H7 (cell line): ENCODE measurements at regions not wholly inside any gene's neighbourhood (a gene's known extent, or its start where the extent isn't known, plus 50 kb on each side); places are given as distances from the start of the nearest gene placed in this dataset.
A peak's percentile ranks its signal among the peaks of the same experiment; 100 is the strongest.
"Not testable (repeated sequence)": the region's sequence is repeated elsewhere in the genome, so short reads cannot be mapped to it uniquely, and the experiment has no call there.

Experiments used
- DNase-seq: peaks from one replicate; pipeline ENCODE4 v3.0.0; 2012
- H3K27me3 ChIP-seq: 2 replicates; pipeline ENCODE4 v1.6.0; 2011; ENCODE audit warnings: mild to moderate bottlenecking, low read length; ENCODE audit not compliant: control insufficient read depth, insufficient read depth
- H3K36me3 ChIP-seq: replicated peaks from 2 replicates; pipeline ENCODE4 v1.5.1; 2011; ENCODE audit warnings: low read length; ENCODE audit not compliant: control insufficient read depth, insufficient read depth
- H3K4me3 ChIP-seq: 2 replicates; pipeline ENCODE4 v1.5.1; 2011; ENCODE audit warnings: low read depth, mild to moderate bottlenecking, control low read depth, low read length, moderate library complexity; ENCODE audit not compliant: insufficient read depth

DNA sequence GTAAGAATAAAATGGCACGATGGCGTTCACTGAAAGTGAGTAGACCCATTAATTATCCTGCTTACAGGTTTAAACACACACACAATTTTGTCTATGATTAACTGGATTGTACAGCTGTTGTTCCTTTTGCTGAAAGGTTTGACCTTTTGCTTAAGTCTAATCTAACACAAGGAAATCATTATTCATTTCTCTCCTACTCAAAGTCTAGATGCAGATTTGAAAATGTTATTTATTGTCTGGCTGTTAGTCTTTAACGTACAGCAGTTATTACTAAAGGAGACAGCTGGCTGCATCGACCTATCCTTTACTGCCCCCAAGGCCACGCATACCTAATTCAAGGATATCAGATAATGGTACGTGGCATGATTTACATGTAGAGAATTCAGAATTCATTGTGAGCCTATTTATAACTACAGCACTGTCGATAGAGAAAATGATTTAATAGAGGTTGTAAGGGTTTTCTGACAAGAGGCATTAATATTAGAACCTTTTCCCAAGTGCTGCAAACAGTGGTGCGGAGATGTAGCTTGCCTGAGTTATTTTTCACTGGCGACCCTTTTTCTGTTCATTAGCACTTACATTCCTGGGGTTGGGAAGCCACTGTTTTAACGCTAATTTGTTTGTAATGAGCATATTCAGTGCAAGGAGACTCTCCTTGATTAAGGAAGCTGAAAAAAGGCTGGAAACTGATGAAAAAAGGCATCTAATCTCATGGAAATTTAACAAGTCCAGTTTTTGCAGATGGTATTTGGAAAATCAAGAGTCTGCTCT is 368.4 kb upstream of the GRAMD2B start:
- Histone ChIP-seq H3K27me3 (no peaks in the 10 kb centered on the region), H3K36me3 (no peaks in the 10 kb centered on the region), H3K4me3 (no peak overlapping the region)
- no peak for DNase-seq

DNA sequence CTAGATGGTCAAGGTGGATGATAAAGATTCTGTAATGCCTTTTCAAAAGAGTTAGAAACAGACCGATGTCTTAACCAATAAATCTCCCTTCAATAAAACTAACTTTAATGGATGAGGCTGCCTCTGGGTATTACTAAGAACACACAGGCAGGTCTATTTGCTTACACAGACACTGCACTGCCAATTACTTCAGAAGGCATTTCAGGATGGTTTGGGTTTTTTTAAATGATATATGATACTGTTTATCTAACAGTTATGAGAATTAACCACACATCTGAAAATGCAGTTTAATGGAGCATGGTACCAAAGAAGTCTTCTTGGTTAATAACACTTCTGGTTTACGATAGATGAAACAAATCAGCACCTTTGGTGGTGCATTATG is 367.9 kb upstream of the GRAMD2B start:
- DNase-seq = no peak
- H3K4me3 ChIP-seq = no peak overlapping the region

DNA sequence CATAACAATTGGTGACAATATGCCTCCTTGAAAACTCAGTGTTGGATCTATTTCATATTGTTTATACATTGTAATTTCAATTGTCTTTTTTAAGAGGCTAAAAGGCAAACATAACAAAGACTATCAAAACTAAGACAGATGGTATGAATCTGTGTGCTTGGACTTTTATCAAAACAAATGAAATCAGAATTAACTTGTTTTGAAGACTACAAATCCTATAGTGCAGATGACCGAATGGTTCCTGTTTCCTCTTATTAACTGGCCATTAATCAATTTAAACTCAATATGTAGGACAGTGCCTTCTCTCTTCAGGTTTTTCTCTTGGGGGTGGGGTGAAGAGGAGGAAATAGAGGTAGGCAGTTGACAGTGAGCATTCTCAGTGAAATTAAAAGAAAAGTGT is 366.9 kb upstream of the GRAMD2B start:
- Histone ChIP-seq H3K4me3 (no peak overlapping the region), H3K36me3 (no peaks in the 10 kb centered on the region), H3K27me3 (no peaks in the 10 kb centered on the region)
- no peak for DNase-seq

More for the DNA sequence above, 367.9 kb upstream of the GRAMD2B start:
- H3K36me3 ChIP-seq = no peaks in the 10 kb centered on the region
- H3K27me3 ChIP-seq = no peaks in the 10 kb centered on the region

DNA sequence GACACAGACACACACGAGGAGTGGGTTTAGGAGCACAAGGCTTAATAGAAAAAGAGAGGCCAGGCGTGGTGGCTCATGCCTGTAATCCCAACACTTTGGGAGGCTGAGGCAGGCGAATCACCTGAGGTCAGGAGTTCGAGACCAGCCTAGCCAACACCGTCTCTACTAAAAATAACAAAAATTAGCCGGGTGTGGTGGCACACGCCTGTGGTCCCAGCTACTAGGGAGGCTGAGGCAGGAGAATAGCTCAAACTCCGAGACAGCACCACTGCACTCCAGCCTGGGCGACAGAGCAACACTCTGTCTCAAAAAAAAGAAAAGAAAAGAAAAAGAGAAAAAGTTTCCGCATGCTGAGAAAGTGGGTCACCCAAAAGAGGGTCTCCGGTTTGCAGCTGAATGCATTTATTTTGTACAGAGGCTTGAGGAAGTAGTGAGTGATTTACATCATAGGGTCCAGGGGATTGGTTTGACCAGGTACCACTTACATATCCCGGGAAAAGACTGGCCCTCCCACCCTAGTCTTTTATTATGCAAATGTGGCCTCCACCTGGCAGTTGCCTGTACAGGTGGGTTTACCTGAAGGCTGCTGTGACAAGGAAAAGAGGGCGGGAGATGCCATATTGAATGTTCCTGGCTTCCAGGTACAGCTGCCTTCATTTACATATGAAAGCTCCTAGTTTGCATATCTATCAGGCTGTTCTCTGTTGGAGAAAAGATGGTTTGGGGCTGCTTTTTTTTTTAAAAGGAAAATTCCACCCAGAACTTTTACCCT is 366.2 kb upstream of the GRAMD2B start:
- peak; percentile 62 for DNase-seq
- no peak overlapping the region for H3K4me3 ChIP-seq
- H3K36me3 ChIP-seq = no peaks in the 10 kb centered on the region
- no peaks in the 10 kb centered on the region for H3K27me3 ChIP-seq

DNA sequence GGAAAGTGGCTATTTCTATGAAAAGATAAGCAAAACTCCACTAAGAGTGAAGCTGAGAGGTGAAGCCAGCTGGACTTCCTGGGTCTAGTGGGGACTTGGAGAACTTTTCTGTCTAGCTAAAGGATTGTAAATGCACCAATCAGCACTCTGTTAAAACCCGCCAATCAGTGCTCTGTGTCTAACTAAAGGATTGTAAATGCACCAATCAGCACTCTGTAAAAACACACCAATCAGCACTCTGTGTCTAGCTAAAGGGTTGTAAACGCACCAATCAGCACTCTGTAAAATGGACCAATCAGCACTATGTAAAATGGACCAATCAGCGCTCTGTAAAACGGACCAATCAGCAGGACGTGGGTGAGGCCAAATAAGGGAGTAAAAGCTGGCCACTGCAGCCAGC is 364.8 kb upstream of the GRAMD2B start:
- not testable (repeated sequence) for H3K4me3 ChIP-seq, H3K27me3 ChIP-seq

DNA sequence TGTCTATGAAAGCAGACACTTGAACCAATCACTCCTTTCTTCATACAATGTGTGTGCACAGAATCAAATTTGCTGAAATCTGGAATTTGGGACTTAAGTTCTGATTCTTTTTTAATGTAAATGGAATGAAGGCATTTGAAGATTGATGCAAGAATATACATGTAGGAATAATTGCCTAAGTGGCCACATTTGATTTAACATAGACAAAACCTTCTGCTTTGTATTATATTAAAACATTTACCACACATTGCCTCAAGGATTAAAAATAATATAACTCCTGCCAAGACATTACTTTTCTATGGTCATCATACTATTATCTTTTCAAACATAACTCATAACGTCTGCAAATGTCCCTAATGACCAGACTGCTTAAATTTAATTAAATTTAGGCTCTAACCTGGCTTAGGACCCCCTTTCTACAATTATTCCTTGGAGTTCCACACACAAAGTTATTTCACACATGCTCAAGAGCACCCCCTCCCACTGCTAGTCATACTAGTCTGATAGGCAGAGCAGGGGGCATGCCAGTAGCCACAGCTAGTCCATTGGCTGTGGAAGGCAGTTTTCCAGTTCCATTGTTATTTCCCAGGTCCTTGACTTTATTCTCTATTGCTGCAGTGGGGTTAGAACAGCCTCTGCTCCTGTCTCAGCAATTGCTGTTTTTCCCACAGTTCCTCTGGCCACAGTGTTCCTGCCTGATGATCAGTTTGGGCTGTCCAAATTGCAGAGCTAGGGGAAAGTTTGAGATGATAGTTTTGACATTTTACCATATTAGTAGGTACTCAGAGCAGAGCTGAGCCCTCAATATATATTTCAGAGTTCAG is 360.6 kb upstream of the GRAMD2B start:
- H3K36me3 ChIP-seq = no peaks in the 10 kb centered on the region
- DNase-seq = no peak
- no peaks in the 10 kb centered on the region for H3K27me3 ChIP-seq
- H3K4me3 ChIP-seq = no peak overlapping the region

More for the DNA sequence above, 364.8 kb upstream of the GRAMD2B start:
- not testable (repeated sequence) for DNase-seq, H3K36me3 ChIP-seq

DNA sequence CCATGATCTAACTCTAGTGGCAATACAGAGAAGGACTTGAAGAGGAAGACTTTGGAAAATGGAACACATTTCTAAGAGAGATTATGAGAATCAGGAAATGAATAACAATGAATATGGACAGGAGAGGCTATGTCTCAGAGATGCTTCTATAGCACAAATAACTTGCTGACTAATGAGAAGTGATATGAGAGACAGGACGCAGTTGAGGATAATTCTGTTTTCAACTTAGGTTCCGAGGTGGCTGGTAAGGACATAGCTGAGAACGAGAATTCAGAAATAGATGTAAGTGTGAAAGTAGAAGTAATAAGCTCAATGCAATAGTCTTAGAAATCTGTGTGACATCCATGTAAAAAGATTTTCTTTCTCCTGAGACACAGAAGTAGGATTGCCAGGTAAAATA is 358.1 kb upstream of the GRAMD2B start:
- Histone ChIP-seq H3K36me3 (no peaks in the 10 kb centered on the region), H3K27me3 (no peaks in the 10 kb centered on the region), H3K4me3 (no peak overlapping the region)
- no peak for DNase-seq

DNA sequence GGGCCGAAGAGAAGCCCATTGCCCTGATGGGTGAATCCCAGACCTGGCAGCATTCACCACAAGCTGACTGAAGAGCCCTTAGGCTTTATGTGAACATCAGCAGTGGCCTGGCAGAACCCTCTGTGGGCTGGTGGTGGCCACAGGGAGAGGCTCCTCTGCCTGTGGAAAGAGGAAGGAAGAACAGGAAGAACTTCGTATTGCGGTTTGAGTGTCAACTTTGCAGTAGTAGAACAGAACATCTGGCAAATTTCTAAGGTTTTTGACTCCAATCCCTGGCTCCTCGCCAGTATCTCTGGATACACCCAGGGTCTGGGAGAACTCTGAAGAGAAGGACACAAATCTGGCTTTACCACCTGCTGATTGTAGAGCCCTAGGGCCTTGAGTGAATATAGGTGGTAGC is 356.4 kb upstream of the GRAMD2B start:
- H3K36me3 ChIP-seq = no peaks in the 10 kb centered on the region

DNA sequence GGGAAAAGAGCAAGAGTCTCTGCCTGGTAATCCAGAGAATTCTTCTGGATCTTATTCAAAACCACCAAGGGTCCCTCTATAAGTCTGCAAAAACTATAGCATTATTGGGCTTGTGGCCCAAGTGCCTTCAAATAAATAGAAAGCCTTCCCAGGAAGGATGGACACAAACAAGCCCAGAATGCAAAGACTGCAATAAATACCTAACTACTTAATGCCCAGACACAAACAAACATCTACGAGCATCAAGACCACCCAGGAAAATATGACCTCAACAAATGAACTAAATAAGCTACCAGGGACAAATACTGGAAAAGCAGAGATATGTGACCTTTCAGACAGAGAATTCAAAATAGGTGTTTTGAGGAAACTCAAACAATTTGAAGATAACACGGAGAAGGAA is 355.8 kb upstream of the GRAMD2B start:
- H3K27me3 ChIP-seq = no peaks in the 10 kb centered on the region
- no peak for DNase-seq
- no peaks in the 10 kb centered on the region for H3K36me3 ChIP-seq
- H3K4me3 ChIP-seq = no peak overlapping the region

More for the DNA sequence above, 356.4 kb upstream of the GRAMD2B start:
- no peak overlapping the region for H3K4me3 ChIP-seq
- H3K27me3 ChIP-seq = no peaks in the 10 kb centered on the region
- no peak for DNase-seq

DNA sequence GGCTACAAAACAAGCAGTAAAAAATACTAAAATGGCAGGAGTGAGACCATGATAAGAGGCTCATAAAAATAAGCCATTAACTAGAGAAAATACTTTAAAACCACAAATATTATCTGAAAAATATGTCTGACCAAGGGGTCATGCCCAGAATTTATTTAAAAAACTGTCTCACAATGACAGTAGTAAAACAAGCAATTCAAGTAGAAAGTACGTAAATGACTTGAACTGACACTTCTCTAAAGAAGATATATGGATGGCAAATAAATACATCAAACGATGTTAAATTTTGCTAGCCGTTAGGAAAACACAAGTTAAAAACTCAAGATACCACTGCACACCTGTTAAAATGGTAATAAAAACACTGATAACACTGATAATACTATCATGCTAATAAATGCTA is 353.9 kb upstream of the GRAMD2B start:
- Histone ChIP-seq H3K36me3 (no peaks in the 10 kb centered on the region), H3K4me3 (no peak overlapping the region), H3K27me3 (no peaks in the 10 kb centered on the region)
- no peak for DNase-seq

DNA sequence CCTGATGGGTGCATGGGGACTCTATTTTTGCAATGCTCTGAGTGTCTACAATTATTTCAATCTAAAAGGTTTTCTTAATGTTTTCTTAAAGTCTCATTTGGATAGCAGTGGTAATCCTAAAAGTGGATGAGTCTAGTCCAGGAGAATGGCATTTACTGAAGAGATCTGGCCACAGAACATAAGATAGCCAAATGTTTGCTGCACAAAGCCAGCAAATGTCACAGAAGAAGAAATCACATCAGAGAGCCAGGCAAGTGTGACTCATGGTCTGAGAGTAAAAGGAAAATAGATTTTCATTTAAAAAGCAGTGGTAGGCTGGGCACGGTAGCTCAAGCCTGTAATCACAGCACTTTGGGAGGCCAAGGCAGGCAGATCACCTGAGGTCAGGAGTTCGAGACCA is 352.7 kb upstream of the GRAMD2B start:
- Histone ChIP-seq H3K4me3 (no peak overlapping the region), H3K27me3 (no peaks in the 10 kb centered on the region), H3K36me3 (no peaks in the 10 kb centered on the region)
- DNase-seq = no peak

DNA sequence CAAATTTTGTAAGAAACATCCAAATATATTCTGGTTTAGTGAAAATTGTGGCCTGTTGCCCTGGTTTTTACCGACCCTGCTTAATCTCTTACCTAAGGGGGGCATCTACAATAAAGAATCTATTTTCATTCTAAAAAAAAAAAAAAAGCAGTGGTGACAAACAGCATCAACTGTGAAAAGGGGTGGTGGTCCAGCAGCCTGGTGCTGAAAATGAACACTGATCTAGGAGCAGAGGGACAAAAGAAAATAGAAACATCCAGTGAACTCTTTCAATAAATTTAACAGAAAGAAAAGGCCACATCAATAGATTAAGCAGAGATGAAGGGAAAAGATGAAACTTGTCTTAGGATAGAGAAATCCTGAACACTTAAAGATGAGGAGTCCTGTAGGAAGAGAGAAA is 348.7 kb upstream of the GRAMD2B start:
- DNase-seq = no peak
- no peaks in the 10 kb centered on the region for H3K27me3 ChIP-seq

DNA sequence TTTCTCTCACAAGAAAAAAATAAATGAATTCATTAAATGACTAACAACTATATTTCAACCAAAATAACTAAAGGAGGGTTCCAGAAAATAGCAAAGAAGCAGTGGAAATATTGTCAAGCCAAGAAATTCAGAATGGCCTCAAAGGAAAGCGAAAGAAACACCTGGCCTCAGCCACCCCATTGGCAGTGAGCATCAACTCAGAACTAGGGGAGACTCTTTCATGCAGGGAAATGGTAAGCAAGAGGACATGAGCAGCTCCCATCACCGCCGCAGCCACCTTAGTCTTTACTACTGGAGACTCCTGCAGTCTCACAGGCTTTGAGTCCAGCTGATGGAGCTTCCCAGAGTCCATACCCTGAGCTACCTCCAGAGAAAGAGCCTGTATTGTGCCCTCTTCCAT is 343.9 kb upstream of the GRAMD2B start:
- no peak for DNase-seq
- Histone ChIP-seq H3K27me3 (no peaks in the 10 kb centered on the region), H3K4me3 (no peak overlapping the region), H3K36me3 (no peaks in the 10 kb centered on the region)

More for the DNA sequence above, 348.7 kb upstream of the GRAMD2B start:
- H3K36me3 ChIP-seq = no peaks in the 10 kb centered on the region
- H3K4me3 ChIP-seq = no peak overlapping the region

DNA sequence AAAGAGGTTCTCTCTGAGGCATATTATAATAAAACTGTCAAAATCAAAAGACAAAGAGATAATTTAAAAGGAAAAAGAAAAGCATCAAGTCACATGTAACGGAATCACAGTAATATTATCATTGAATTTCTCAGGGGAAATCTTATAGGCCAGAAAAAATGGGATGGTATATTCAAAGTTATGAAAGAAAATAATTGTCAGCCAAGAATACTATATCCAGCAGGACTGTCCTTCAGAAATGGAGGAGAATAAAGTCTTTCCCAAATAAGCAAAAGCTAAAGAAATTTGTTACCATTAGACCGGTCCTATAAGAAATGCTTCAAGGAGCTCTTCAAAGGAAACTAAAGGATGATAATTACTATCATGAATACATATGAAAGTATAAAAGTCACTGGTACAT is 342.0 kb upstream of the GRAMD2B start:
- no peak for DNase-seq
- Histone ChIP-seq H3K36me3 (no peaks in the 10 kb centered on the region), H3K4me3 (no peak overlapping the region), H3K27me3 (no peaks in the 10 kb centered on the region)

DNA sequence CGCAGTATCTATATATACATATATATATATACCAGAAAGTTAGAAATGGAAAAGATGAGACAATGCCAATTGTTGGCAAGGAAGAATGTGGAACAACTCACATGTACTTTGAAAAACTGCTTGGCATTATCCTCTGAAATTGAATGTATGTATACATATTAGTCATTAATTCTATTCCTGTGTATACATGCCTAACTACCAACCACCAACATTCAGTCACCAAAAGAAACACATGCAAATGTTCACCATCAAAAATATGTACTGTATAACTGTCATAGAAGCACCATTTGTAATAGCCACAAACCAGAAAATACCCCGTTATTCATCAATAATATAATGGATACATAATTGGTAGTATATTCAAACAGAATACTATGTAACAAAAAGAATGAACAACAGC is 330.2 kb upstream of the GRAMD2B start:
- H3K27me3 ChIP-seq = no peaks in the 10 kb centered on the region
- no peak for DNase-seq
- no peaks in the 10 kb centered on the region for H3K36me3 ChIP-seq
- H3K4me3 ChIP-seq = no peak overlapping the region
